Ascending aorta (tissue), 2 donors: ENCODE measurements at regions not wholly inside any gene's neighbourhood (a gene's known extent, or its start where the extent isn't known, plus 50 kb on each side); places are given as distances from the start of the nearest gene placed in this dataset.

Experiments used
- DNase-seq, 2 donors: peaks; one replicate each; pipeline ENCODE4 v3.0.0-alpha.2; 2019; ENCODE audit warnings: low spot score in 2 of 2
- H3K27ac ChIP-seq, 2 donors: fragments of 200-600 bp; sonication (generic); one replicate each; pipeline ENCODE4 v1.5.1; 2016 to 2017; ENCODE audit warnings: mild to moderate bottlenecking in 1 of 2
- H3K27me3 ChIP-seq: fragments of 200-600 bp; sonication (generic); one replicate; pipeline ENCODE4 v1.5.1; 2017
- H3K36me3 ChIP-seq, 2 donors: fragments of 200-600 bp; sonication (generic); one replicate each; pipeline ENCODE4 v1.5.1; 2016
- H3K4me1 ChIP-seq, 2 donors: fragments of 200-600 bp; sonication (generic); one replicate each; pipeline ENCODE4 v1.5.1; 2016 to 2017; ENCODE audit warnings: mild to moderate bottlenecking in 1 of 2
- H3K4me3 ChIP-seq, 2 donors: fragments of 200-600 bp; sonication (generic); one replicate each; pipeline ENCODE4 v1.5.1; 2016 to 2017; ENCODE audit warnings: mild to moderate bottlenecking in 1 of 2
- H3K9me3 ChIP-seq, 2 donors: fragments of 200-600 bp; sonication (generic); one replicate each; pipeline ENCODE4 v1.5.1; 2016
- intact Hi-C: fragments of 100-400 bp; cut with DNase I; formaldehyde crosslinking; loops from one replicate; pipeline ENCODE4 v1.15.1; 2023
- TF ChIP-seq, protein P1 (sequence below), 3 experiments: fragments of 200-600 bp in 2 of 3; fragments of 450-650 bp in 1 of 3; sonication (generic) in 2 of 3; IDR thresholded peaks; one replicate each; pipeline ENCODE4 v1.5.1; 2016 to 2019; ENCODE audit warnings: antibody characterized with exemption in 3 of 3, mild to moderate bottlenecking in 1 of 3, moderate library complexity in 1 of 3

DNA sequence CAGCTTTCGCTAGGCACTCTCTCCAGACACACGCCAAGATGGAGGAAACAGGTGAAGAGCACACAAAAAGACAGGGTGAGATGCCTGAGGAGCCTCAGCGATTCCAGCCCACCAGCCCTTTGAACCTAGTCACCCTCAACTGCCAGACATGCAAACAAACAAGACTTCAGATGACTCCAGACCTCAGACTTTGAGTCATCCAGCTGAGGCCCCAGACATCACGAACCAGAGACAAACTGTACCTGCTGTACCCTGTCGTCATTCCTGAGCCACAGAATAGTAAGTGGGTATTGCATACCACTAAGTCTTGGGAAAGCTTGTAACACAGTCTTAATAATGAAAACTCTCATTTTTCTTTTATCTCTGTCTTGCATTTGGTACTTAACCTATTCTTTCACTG lies 126.6 kb upstream of the LSM8 start:
- H3K9me3 ChIP-seq: no peaks in the 10 kb centered on the region
- no peak overlapping the region for H3K4me3 ChIP-seq
- H3K36me3 ChIP-seq: no peaks in the 10 kb centered on the region
- no peak for DNase-seq
- no peak overlapping the region for H3K27ac ChIP-seq
- TF ChIP-seq, protein P1, sequence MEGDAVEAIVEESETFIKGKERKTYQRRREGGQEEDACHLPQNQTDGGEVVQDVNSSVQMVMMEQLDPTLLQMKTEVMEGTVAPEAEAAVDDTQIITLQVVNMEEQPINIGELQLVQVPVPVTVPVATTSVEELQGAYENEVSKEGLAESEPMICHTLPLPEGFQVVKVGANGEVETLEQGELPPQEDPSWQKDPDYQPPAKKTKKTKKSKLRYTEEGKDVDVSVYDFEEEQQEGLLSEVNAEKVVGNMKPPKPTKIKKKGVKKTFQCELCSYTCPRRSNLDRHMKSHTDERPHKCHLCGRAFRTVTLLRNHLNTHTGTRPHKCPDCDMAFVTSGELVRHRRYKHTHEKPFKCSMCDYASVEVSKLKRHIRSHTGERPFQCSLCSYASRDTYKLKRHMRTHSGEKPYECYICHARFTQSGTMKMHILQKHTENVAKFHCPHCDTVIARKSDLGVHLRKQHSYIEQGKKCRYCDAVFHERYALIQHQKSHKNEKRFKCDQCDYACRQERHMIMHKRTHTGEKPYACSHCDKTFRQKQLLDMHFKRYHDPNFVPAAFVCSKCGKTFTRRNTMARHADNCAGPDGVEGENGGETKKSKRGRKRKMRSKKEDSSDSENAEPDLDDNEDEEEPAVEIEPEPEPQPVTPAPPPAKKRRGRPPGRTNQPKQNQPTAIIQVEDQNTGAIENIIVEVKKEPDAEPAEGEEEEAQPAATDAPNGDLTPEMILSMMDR (IDR thresholded peaks at IDR 0.05): no peak
- H3K27me3 ChIP-seq: no peaks in the 10 kb centered on the region
- intact Hi-C loops: no loop called here
- H3K4me1 ChIP-seq: no peaks in the 10 kb centered on the region

DNA sequence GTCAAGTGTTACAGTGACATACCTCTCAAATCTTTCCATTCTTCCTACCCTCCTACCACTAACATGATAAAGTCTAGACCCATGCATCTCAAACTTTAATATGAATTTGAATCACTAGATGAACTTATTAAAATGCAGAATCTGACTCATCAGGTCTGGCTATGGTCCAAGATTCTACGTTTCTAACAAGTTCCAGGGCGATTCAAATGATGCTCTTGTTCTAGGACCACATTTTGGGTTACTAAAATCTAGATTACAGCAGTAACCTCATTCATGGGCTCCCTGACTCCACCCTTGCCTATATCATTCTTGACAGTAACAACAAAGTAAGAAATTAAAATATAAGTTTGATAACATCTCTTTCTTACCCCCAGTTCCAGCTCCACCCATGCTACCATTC lies 124.8 kb upstream of the LSM8 start:
- H3K4me1 ChIP-seq: no peaks in the 10 kb centered on the region
- intact Hi-C loops: no loop called here
- no peak for DNase-seq
- no peaks in the 10 kb centered on the region for H3K36me3 ChIP-seq
- H3K27me3 ChIP-seq: no peaks in the 10 kb centered on the region
- no peaks in the 10 kb centered on the region for H3K9me3 ChIP-seq
- no peak overlapping the region for H3K4me3 ChIP-seq
- TF ChIP-seq, protein P1 (IDR thresholded peaks at IDR 0.05): no peak
- H3K27ac ChIP-seq: no peak overlapping the region

DNA sequence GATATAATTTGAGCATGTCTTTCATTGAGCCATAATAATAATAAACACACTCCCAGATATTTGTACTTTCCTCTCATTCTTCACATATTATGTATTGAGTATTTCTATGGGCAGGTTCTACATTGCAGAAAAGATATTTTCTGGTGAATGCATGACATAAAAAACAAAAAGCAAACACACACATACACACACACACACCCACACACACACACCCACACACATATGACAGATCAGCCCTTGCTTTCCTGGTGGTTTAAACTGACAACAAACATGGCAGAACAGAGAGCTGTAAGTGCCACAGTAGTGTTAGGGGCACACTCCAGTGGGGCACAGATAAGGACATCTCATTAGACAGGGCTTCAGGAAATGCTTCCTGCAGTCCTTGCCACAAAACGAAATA lies 123.3 kb upstream of the LSM8 start:
- H3K4me3 ChIP-seq: no peak overlapping the region
- H3K36me3 ChIP-seq: no peaks in the 10 kb centered on the region
- H3K9me3 ChIP-seq: no peaks in the 10 kb centered on the region
- TF ChIP-seq, protein P1 (IDR thresholded peaks at IDR 0.05): no peak
- DNase-seq: no peak
- H3K4me1 ChIP-seq: no peaks in the 10 kb centered on the region
- H3K27ac ChIP-seq: no peak overlapping the region
- no peaks in the 10 kb centered on the region for H3K27me3 ChIP-seq
- intact Hi-C loops: no loop called here

DNA sequence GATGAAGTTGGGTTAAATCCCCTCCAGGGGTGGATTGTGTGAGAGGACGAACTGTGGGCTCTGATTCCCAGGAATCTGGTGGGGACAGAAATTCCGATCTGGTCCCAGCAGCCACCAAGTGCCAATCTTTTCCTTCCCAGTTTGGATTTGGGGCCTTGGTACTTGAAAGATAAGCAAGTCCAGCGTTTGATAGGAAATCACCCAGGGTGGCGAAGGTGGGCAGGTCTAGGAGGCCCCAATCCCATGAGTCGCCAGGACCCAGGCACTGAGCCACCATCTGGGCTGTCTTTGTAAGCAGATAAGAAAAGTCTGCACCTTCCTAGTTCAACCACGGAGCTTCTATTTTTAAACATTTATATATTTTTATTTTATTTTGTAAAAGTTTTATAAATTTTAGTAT lies 122.6 kb upstream of the LSM8 start:
- H3K27me3 ChIP-seq: no peaks in the 10 kb centered on the region
- H3K36me3 ChIP-seq: no peaks in the 10 kb centered on the region
- no peak overlapping the region for H3K4me3 ChIP-seq
- H3K27ac ChIP-seq: no peak overlapping the region
- no peaks in the 10 kb centered on the region for H3K9me3 ChIP-seq
- no peaks in the 10 kb centered on the region for H3K4me1 ChIP-seq
- intact Hi-C loops: no loop called here
- DNase-seq: no peak
- TF ChIP-seq, protein P1 (IDR thresholded peaks at IDR 0.05): no peak

DNA sequence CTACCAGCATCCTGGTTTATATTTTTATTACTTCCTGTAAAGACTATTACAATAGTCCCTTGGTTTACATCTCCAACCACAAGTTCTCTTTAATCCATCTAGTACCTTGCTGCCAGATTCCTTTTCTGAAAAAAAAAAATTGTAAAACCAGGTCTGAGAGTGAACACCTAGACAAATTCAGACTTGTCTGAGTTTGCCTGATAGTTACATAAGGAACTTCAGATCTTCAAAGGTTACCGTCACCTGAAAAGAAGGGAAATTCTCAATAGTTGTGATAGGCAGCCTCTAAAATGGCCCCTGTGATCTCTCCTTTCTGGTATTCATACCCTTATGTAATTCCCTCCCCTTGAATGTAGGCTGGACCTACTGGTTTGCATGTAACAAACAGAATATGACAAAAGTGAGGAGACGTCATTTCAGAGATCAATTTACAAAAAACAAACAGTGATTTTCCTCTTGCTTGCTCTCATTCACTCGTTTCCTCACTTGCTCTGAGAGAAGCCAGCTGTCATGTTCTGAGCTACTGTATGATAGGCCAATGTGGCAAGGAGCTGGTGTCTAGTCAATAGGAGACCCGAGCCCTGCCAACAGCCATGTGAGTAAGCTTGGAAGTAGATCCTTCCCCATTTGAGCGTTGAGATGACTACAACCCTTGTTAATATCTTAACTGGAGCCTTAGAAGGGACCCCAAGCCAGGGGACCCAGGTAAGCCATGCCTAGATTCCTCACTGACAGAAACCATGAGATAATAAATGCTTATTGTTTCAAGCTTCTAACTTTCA lies 110.9 kb upstream of the LSM8 start:
- DNase-seq: no peak
- TF ChIP-seq, protein P1 (IDR thresholded peaks at IDR 0.05): no peak
- Histone ChIP-seq H3K9me3 (no peaks in the 10 kb centered on the region), H3K27me3 (no peaks in the 10 kb centered on the region), H3K4me1 (no peaks in the 10 kb centered on the region), H3K27ac (no peak overlapping the region), H3K4me3 (no peak overlapping the region), H3K36me3 (no peaks in the 10 kb centered on the region)
- intact Hi-C loops: no loop called here

DNA sequence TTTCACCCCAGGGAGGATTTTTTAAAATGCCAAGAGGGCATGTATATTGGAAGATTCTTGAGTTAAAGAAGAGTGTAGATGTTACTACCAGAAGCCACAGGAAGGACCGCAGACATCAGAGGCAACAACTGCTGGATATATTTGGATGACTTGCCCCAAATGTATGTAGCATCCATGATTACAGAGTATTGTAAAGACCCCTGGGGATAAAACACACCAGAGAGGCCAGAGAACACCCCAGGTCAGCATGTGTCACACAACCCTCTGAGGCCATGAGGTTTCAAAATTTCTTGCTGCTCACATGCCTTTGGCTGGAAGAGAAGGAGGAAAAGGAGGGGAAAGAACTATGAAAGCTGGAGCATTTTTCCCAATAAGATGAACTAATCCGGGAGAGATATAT lies 108.0 kb upstream of the LSM8 start:
- intact Hi-C loops: no loop called here
- no peak for DNase-seq
- H3K36me3 ChIP-seq: no peaks in the 10 kb centered on the region
- H3K27me3 ChIP-seq: no peaks in the 10 kb centered on the region
- no peaks in the 10 kb centered on the region for H3K9me3 ChIP-seq
- H3K4me1 ChIP-seq: no peaks in the 10 kb centered on the region
- no peak overlapping the region for H3K4me3 ChIP-seq
- no peak overlapping the region for H3K27ac ChIP-seq
- TF ChIP-seq, protein P1 (IDR thresholded peaks at IDR 0.05): no peak
